Panc1 (cell line): ENCODE measurements at regions not wholly inside any gene's neighbourhood (a gene's known extent, or its start where the extent isn't known, plus 50 kb on each side); places are given as distances from the start of the nearest gene placed in this dataset.
A peak's percentile ranks its signal among the peaks of the same experiment; 100 is the strongest.

Experiments
- ATAC-seq: fragments of 200-7000 bp; cut with Tn5 transposase; 2 replicates; pipeline ENCODE4 v1.9.1; 2020; ENCODE audit warnings: mild to moderate bottlenecking, moderate library complexity
- BruUV-seq: library from RNA; stranded (reverse); fragments of 400-500 nt; replicated peaks from 2 replicates; lab custom pipeline; 2021; lab: Mats Ljungman, UMichigan
- CTCF ChIA-PET: fragments of 300-600 bp; sonication (Branson Sonifier 250); formaldehyde crosslinking; loops from one replicate; lab custom pipeline; 2022; ENCODE audit warnings: antibody characterized with exemption; lab: Charles Lee
- POLR2A ChIA-PET: fragments of 300-600 bp; sonication (Branson Sonifier 250); formaldehyde crosslinking; loops from one replicate; lab custom pipeline; 2022; ENCODE audit warnings: antibody characterized with exemption; lab: Charles Lee
- DNase-seq: peaks from one replicate; pipeline ENCODE4 v3.0.0-alpha.2; 2010; ENCODE audit warnings: low read depth, low spot score
- H3K27ac ChIP-seq: 2 replicates; pipeline ENCODE4 v1.5.1; 2011; ENCODE audit warnings: mild to moderate bottlenecking, low read length, inconsistent platforms
- H3K27me3 ChIP-seq: fragments of 200-500 bp; sonication (Bioruptor generic); 2 replicates; pipeline ENCODE4 v1.6.0; 2014; ENCODE audit warnings: low read length, inconsistent platforms; ENCODE audit not compliant: control insufficient read depth, insufficient read depth
- H3K36me3 ChIP-seq: fragments of 200-500 bp; sonication (Bioruptor generic); 2 replicates; pipeline ENCODE4 v1.5.1; 2014; ENCODE audit warnings: inconsistent platforms, mild to moderate bottlenecking, low read length, moderate library complexity; ENCODE audit not compliant: control insufficient read depth, insufficient read depth
- H3K4me1 ChIP-seq: 2 replicates; pipeline ENCODE4 v1.5.1; 2011; ENCODE audit warnings: inconsistent platforms, mild to moderate bottlenecking, low read length, moderate library complexity; ENCODE audit not compliant: control insufficient read depth, insufficient read depth
- H3K4me3 ChIP-seq, 2 experiments: 2 replicates each; pipeline ENCODE4 v1.5.1; 2011 to 2012; ENCODE audit warnings: low read depth in 2 of 2, low read length in 2 of 2, mild to moderate bottlenecking in 2 of 2, inconsistent platforms in 1 of 2, moderate library complexity in 1 of 2
- H3K9me3 ChIP-seq: fragments of 200-500 bp; sonication (Bioruptor generic); 2 replicates; pipeline ENCODE4 v1.5.1; 2014; ENCODE audit warnings: low read depth, mild to moderate bottlenecking, inconsistent platforms, low read length, moderate library complexity; ENCODE audit not compliant: control insufficient read depth, insufficient read depth
- POLR2AphosphoS5 ChIP-seq: IDR thresholded peaks from 2 replicates; pipeline ENCODE4 v1.6.1; 2012; ENCODE audit warnings: mild to moderate bottlenecking, low read depth, low read length, moderate library complexity
- SIN3A ChIP-seq: IDR thresholded peaks from 2 replicates; pipeline ENCODE4 v1.6.1; 2012; ENCODE audit warnings: low read depth, mild to moderate bottlenecking, low read length, moderate library complexity, borderline replicate concordance; ENCODE audit not compliant: insufficient read depth
- TCF7L2 ChIP-seq: IDR thresholded peaks from 2 replicates; pipeline ENCODE4 v1.6.1; 2011; ENCODE audit warnings: mild to moderate bottlenecking, low read depth, low read length, inconsistent platforms
- in situ Hi-C: cut with HindIII; loops from 2 replicates; pipeline ENCODE4 v1.10.0; 2016; ENCODE audit warnings: low sequenced_read_pairs, low pct_unique_long_range_greater_than_20kb
- intact Hi-C: fragments of 100-400 bp; cut with micrococcal nuclease; formaldehyde crosslinking; loops from one replicate; pipeline ENCODE4 v1.10.0; 2022; ENCODE audit not compliant: unreplicated experiment
- TF ChIP-seq, protein P1 (sequence below): fragments of 450-650 bp; IDR thresholded peaks from 2 replicates; pipeline ENCODE4 v1.5.1; 2017; ENCODE audit warnings: mild to moderate bottlenecking

DNA sequence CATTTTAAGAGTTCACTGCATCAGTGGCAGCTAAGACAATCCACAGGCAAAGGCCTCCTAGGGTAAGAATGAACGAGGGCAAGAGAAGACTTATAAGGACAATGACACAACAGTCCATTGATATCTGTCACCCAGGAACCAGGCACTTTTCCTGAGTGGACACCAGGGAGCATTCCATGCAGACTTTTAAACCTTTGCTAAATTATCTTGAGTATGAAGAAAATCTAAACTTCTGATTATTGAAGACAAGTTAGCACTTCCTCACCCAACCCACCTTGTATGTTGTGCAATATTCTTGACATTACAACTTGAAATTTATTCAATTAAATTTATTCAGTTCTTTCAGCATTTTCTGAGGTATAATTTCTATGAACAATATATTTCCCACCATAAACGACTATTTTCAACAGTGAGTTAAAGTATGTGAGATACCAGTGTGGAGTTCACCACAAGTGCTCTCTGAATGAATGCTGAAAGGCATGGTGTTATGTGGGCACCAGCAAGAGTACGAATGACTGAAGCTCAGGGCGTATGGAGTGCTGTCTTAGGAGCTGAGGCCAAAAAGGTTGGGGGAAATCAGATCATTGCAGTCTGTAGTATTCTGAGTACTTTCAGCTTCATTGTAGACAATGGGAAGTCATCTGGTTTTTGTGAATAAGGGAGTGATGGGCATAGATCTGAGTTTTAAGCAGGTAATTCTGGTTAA lies 124.3 kb upstream of the LMNTD1 start:
- TF ChIP-seq TCF7L2, result no peak
- TF ChIP-seq, protein P1, sequence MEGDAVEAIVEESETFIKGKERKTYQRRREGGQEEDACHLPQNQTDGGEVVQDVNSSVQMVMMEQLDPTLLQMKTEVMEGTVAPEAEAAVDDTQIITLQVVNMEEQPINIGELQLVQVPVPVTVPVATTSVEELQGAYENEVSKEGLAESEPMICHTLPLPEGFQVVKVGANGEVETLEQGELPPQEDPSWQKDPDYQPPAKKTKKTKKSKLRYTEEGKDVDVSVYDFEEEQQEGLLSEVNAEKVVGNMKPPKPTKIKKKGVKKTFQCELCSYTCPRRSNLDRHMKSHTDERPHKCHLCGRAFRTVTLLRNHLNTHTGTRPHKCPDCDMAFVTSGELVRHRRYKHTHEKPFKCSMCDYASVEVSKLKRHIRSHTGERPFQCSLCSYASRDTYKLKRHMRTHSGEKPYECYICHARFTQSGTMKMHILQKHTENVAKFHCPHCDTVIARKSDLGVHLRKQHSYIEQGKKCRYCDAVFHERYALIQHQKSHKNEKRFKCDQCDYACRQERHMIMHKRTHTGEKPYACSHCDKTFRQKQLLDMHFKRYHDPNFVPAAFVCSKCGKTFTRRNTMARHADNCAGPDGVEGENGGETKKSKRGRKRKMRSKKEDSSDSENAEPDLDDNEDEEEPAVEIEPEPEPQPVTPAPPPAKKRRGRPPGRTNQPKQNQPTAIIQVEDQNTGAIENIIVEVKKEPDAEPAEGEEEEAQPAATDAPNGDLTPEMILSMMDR, result peak; percentile 54
- peaks cover 10% of the 10 kb centered on the region for H3K27me3 ChIP-seq
- no peaks in the 10 kb centered on the region for H3K36me3 ChIP-seq
- ChIA-PET POLR2A (no interaction called here), CTCF (no interaction called here)
- H3K9me3 ChIP-seq, result no peaks in the 10 kb centered on the region
- peak; percentile 65; the same call in 1 of the 2 replicates for ATAC-seq
- in situ Hi-C loops (no loop called here), intact Hi-C loops (loop anchor here (1.0 kb wide), 1 partner anchor 352 kb away; no protein-coding TSS in a partner anchor)
- no peak overlapping the region for H3K4me3 ChIP-seq
- no TSS peak for BruUV-seq
- DNase-seq, result no peak
- H3K27ac ChIP-seq, result no peak overlapping the region
- H3K4me1 ChIP-seq, result no peaks in the 10 kb centered on the region

DNA sequence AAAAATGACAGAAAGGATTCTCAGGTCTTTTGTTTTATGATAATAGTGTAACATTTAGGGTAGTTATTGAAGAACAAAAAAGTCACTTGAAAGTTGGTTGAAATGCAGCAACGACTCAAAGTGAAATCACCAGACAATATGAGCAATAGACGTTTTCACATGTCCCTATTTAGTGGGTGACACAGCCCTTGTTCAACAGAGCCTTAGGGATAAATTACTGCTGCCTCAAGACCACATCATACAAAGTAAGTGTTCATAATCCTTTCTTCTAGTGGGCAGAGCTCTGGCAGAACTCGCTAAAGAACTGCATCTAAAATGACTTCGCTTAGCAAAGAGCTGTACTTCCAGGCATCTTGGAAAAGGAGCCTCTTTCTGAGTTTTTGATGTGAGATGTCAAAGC lies 128.5 kb upstream of the LMNTD1 start:
- CTCF ChIA-PET, result interaction anchor here (0.5 kb wide), 1 partner anchor 107 kb away, joined by 3 read pairs; no protein-coding TSS in a partner anchor
- intact Hi-C loops, result no loop called here
- Histone ChIP-seq H3K4me3 (no peak overlapping the region), H3K4me1 (no peaks in the 10 kb centered on the region), H3K36me3 (no peaks in the 10 kb centered on the region), H3K9me3 (no peaks in the 10 kb centered on the region), H3K27me3 (peaks cover 10% of the 10 kb centered on the region), H3K27ac (no peak overlapping the region)
- ATAC-seq (no peak), DNase-seq (no peak)
- in situ Hi-C loops, result no loop called here
- POLR2A ChIA-PET, result no interaction called here
- no TSS peak for BruUV-seq
- TF ChIP-seq TCF7L2, result no peak
- TF ChIP-seq, protein P1, result no peak

DNA sequence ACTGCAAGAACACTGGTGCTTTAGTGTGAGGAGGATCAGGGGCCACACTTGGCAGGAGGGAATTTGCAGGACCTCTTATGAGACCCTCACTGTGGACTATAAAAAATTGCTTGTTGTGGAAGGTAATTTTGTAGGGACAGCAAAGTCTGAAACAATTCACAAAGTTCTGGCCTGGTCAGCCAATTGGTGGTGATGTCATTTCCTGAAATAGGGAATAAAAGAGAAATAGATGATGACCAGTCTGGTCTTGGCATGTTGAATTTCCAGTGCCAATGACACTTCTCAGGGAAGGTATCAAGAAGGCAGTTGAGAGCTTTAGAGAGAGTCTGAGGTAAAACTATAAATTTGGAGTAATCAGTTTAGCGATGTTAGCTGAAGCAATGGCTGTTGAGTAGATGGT lies 129.3 kb upstream of the LMNTD1 start:
- intact Hi-C loops, result no loop called here
- Histone ChIP-seq H3K9me3 (no peaks in the 10 kb centered on the region), H3K4me3 (no peak overlapping the region), H3K36me3 (no peaks in the 10 kb centered on the region), H3K4me1 (no peaks in the 10 kb centered on the region), H3K27ac (no peak overlapping the region), H3K27me3 (peaks cover 10% of the 10 kb centered on the region)
- TF ChIP-seq POLR2AphosphoS5 (no peak), SIN3A (no peak), TCF7L2 (no peak)
- TF ChIP-seq, protein P1, result no peak
- in situ Hi-C loops, result no loop called here
- DNase-seq, result no peak
- BruUV-seq, result no TSS peak
- ATAC-seq, result no peak
- POLR2A ChIA-PET, result no interaction called here
- CTCF ChIA-PET, result no interaction called here
